Fibroblast of villous mesenchyme (primary cell): ENCODE measurements at regions not wholly inside any gene's neighbourhood (a gene's known extent, or its start where the extent isn't known, plus 50 kb on each side); places are given as distances from the start of the nearest gene placed in this dataset.
A peak's percentile ranks its signal among the peaks of the same experiment; 100 is the strongest.
"Not testable (repeated sequence)": the region's sequence is repeated elsewhere in the genome, so short reads cannot be mapped to it uniquely, and the experiment has no call there.

ENCODE experiments used
- DNase-seq: peaks from one replicate; pipeline ENCODE4 v3.0.0-alpha.2; 2010; ENCODE audit warnings: low read depth
- H3K4me3 ChIP-seq: 2 replicates; pipeline ENCODE4 v1.5.1; 2011; ENCODE audit warnings: low read depth, mild to moderate bottlenecking, low read length
- TF ChIP-seq, protein P1 (sequence below): IDR thresholded peaks from 2 replicates; pipeline ENCODE4 v1.5.1; 2012; ENCODE audit warnings: low read depth, mild to moderate bottlenecking, low read length; ENCODE audit not compliant: insufficient read depth

DNA sequence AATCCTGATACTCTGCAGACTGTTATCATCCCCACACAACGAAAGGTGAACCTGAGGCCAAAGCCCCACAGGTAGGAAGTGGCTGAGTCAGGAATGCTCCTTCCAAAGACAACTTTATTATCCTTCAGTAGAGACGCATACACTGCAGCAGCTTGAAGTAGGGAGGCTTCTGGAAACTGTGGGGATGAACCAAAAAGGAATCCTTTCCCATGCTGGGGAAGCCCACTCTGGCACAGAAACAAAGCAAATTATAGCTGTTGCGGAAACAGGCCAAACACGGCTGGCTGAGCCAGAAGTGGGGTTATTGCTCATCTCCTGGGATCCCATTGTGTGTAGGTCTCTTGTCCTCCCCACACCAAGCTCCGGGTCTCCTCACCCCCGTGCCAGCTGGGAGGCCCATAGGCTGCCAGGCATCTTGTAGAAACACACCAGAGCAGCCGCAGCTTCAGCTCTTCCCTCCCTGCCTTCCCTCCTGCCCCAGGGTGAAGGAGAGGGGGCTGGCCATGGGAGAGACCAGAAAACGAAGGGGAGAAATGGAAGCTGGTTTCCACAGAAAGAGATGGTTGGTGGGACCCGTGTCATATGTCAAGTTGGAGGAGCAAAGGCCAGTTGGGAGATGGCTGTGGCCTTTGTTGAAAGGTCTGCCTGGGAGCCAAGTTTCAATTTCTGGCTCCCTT, 176.9 kb upstream of the NABP1 start:
- no peak overlapping the region for H3K4me3 ChIP-seq
- DNase-seq, result no peak
- TF ChIP-seq, protein P1, sequence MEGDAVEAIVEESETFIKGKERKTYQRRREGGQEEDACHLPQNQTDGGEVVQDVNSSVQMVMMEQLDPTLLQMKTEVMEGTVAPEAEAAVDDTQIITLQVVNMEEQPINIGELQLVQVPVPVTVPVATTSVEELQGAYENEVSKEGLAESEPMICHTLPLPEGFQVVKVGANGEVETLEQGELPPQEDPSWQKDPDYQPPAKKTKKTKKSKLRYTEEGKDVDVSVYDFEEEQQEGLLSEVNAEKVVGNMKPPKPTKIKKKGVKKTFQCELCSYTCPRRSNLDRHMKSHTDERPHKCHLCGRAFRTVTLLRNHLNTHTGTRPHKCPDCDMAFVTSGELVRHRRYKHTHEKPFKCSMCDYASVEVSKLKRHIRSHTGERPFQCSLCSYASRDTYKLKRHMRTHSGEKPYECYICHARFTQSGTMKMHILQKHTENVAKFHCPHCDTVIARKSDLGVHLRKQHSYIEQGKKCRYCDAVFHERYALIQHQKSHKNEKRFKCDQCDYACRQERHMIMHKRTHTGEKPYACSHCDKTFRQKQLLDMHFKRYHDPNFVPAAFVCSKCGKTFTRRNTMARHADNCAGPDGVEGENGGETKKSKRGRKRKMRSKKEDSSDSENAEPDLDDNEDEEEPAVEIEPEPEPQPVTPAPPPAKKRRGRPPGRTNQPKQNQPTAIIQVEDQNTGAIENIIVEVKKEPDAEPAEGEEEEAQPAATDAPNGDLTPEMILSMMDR, result no peak

DNA sequence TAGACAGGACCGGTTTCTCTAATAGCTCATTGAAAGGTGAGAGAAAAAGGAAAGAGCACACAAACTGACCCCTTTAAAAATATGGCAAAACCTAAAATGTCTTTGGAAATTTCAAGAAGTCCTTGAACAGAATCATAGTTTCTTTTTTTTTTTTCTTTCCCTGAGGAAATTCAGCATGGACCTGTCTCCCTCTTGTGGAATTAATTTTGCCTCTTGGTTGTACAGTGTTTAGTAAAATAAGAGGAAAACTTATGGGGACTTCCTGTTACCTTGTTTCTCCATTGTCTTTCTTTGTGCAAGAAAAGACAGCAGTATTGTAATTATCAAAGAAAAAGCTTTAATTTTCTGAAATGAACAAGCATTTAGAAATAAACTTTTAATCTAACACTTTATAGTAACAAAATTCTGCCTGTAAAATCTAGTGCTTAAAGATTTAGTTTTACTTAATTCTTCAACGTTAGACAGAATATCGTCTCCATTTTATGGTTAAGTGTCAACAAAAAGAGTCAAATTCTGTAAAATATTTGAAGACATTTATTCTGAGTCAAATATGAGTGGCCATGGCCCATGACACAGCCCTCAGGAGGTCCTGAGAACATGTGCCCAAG, 176.3 kb upstream of the NABP1 start:
- no peak overlapping the region for H3K4me3 ChIP-seq
- DNase-seq, result peak; percentile 72
- TF ChIP-seq, protein P1, result peak; percentile 72

DNA sequence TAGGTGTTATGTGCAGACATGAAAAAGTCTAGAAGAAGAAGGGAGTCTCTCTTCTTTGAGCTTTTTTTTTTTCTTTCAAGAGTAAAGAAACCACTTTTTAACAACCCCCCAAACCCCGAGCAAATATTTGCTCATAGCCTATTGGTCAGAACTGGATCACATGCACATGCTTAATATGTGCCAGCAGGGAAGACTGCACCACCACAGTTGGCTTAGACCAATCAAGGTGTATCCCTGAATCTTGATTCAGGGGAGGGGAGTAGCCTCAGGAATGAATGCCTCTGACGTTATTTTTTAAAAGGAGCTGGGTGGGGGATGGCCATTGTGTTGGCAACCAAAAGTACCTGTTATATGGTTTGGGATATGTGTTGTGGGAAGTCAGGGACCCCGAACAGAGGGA, 171.4 kb upstream of the NABP1 start:
- H3K4me3 ChIP-seq, result no peak overlapping the region
- TF ChIP-seq, protein P1, result no peak
- DNase-seq, result no peak

DNA sequence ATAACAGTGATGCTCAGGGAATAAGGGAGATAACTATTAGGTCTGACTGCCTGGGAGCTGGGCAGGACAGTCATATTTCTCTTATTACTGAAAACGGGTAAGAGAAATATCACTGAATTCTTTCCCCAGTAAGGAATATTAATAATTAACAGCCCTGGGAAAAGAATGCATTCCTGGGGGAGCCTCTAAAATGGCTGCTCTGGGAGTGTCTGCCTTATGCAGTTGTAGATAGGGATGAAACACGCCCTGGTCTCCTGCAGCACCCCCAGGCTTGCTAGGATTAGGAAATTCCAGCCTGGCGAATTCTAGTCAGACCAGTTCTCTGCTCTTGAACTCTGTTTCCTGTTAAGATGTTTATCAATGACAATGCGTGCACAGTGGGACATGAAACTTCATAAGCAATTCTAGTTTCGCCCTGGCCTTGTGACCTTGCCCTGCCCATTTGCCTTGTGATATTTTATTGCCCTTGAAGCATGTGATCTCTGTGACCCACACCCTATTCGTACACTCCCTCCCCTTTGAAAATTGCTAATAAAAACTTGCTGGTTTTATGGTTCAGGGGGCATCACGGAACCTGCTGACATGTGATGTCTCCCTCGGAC, 170.6 kb upstream of the NABP1 start:
- not testable (repeated sequence) for H3K4me3 ChIP-seq, DNase-seq

DNA sequence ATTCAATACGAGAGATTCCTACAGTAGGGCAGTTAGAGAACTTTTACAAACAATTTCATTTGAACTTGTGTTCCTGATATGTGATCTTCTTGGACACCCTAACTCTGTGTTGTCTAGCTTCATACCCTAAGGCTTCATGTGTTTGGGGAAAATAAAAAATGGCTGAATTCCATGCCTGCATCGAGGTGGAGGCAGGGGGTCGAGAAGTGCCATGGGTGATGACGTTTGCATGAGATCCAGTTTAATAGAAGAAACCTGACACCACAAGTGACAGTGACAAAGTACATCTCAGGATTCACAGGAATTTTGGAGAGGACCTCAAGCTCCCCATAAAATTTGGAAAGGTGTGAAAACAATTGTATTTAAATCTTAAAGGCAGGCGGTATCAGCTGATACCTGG, 169.2 kb upstream of the NABP1 start:
- H3K4me3 ChIP-seq, result no peak overlapping the region
- TF ChIP-seq, protein P1, result no peak
- no peak for DNase-seq

DNA sequence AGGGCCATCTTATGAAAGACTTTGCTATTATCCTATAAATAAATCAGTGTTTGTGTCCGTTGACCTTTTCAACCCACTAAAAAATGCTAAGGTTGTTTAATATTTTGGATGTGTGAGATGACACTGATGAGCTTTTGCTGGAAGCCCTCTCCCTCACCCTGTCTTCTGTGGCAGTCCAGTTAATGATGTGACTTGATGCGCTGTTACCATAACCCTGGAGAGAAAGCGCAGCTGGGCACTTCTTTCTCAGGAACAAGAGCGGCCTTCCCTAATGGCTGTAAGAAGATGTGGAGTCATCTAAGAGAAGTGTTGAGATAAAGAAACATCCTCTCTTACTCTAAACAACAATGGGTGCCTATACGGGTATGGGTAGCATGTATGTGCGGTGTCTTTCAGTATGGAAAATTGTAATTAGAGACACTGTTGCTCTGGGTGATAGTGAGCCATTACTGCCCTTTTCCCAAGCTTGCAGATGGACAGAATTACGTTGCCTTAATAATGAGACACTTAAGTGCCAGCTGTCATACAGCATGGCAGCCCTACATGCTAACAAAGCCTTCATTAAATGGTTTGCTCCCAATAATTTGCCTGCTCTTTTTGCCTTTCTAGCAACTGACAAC, 165.6 kb upstream of the NABP1 start:
- TF ChIP-seq, protein P1, result no peak
- no peak for DNase-seq

DNA sequence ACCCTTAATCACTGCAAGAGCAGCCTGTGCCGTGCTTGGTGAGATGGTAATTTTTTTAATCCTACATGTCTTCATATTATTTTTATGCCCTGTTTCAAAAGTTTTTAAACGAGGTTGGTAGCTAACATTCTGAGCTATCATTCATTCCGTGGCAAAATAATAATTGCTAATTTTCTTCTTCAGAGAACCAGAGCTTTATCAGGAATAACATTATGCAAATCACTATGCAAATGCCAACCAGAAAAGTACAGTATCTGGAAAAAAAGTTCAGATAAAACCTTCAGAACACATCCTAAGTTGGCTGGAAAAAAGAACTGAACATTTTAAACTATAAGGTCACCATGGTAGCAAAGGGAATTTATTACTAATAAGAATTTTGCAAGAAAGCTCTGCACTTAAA, 165.1 kb upstream of the NABP1 start:
- DNase-seq, result no peak
- TF ChIP-seq, protein P1, result no peak
- H3K4me3 ChIP-seq, result no peak overlapping the region

More for the DNA sequence above, 165.6 kb upstream of the NABP1 start:
- no peak overlapping the region for H3K4me3 ChIP-seq
